Natural killer cell (primary cell): ENCODE measurements at regions not wholly inside any gene's neighbourhood (a gene's known extent, or its start where the extent isn't known, plus 50 kb on each side); places are given as distances from the start of the nearest gene placed in this dataset.
"Not testable (repeated sequence)": the region's sequence is repeated elsewhere in the genome, so short reads cannot be mapped to it uniquely, and the experiment has no call there.

Source experiments
- ATAC-seq, 3 donors: fragments of 150-1000 bp in 2 of 3; fragments of 200-7000 bp in 1 of 3; cut with Tn5 transposase; 1 replicate in 1 of 3; 2 replicates in 2 of 3; pipeline ENCODE4 v1.10.0; 2021; ENCODE audit warnings: mild to moderate bottlenecking in 2 of 3, moderate library complexity in 2 of 3
- DNase-seq, 2 donors: peaks; one replicate each; pipeline versions ENCODE4 v3.0.0 to v3.0.0-alpha.2; 2013 to 2021; ENCODE audit warnings: mixed read lengths in 1 of 2
- H3K27ac ChIP-seq: one replicate; pipeline ENCODE4 v1.5.1; 2013; ENCODE audit warnings: mild to moderate bottlenecking, low read length
- H3K27me3 ChIP-seq: one replicate; pipeline ENCODE4 v1.6.1; 2013; ENCODE audit warnings: low read length; ENCODE audit not compliant: control insufficient read depth, insufficient read depth
- H3K36me3 ChIP-seq: one replicate; pipeline ENCODE4 v1.6.1; 2013; ENCODE audit warnings: low read length; ENCODE audit not compliant: control insufficient read depth, insufficient read depth
- H3K4me1 ChIP-seq: one replicate; pipeline ENCODE4 v1.6.1; 2013; ENCODE audit warnings: low read length; ENCODE audit not compliant: control insufficient read depth, insufficient read depth
- H3K4me3 ChIP-seq: one replicate; pipeline ENCODE4 v1.5.1; 2013; ENCODE audit warnings: low read length
- H3K9me3 ChIP-seq: one replicate; pipeline ENCODE4 v1.6.1; 2013; ENCODE audit warnings: low read length; ENCODE audit not compliant: control insufficient read depth, insufficient read depth
- H3K27ac Mint-ChIP-seq, 2 donors: one replicate each; pipeline ENCODE4 v1.8.0; 2022; ENCODE audit warnings: mild to moderate bottlenecking in 2 of 2, mixed read lengths in 2 of 2, moderate library complexity in 1 of 2
- H3K27me3 Mint-ChIP-seq, 2 donors: one replicate each; pipeline ENCODE4 v1.8.0; 2022; ENCODE audit warnings: low read depth in 2 of 2, mixed read lengths in 2 of 2
- H3K36me3 Mint-ChIP-seq: one replicate; pipeline ENCODE4 v1.8.0; 2022; ENCODE audit warnings: mixed read lengths
- H3K4me1 Mint-ChIP-seq, 2 donors: one replicate each; pipeline ENCODE4 v1.8.0; 2022; ENCODE audit warnings: mixed read lengths in 2 of 2
- H3K4me3 Mint-ChIP-seq: one replicate; pipeline ENCODE4 v1.8.0; 2022; ENCODE audit warnings: mild to moderate bottlenecking, moderate library complexity, mixed read lengths
- H3K9me3 Mint-ChIP-seq, 2 donors: one replicate each; pipeline ENCODE4 v1.8.0; 2022; ENCODE audit warnings: mixed read lengths in 2 of 2
- CTCF ChIP-seq: fragments of 200-600 bp; IDR thresholded peaks from one replicate; pipeline ENCODE4 v1.8.0; 2022; ENCODE audit warnings: antibody characterized with exemption
- WGBS: methylation state at CpG from one replicate; pipeline ENCODE4 v1.1.7; 2013; ENCODE audit warnings: missing lambda C conversion rate; ENCODE audit not compliant: insufficient coverage; 5-methylcytosine and 5-hydroxymethylcytosine counted together
- intact Hi-C: fragments of 100-400 bp; cut with micrococcal nuclease; formaldehyde crosslinking; loops from one replicate; pipeline ENCODE4 v1.14.2; 2022

GRCh38 chr6:80433010-80433672 lies 326.7 kb downstream of the BCKDHB start:
- peaks cover 16% of the 10 kb centered on the region for H3K36me3 Mint-ChIP-seq
- no peaks in the 10 kb centered on the region for H3K27me3 ChIP-seq
- no peak overlapping the region for H3K4me3 Mint-ChIP-seq
- H3K9me3 ChIP-seq, result no peaks in the 10 kb centered on the region
- intact Hi-C loops, result no loop called here
- WGBS, result 88% methylated on average over 10 of the region's 10 CpGs
- peaks cover 7 to 15% of the 10 kb centered on the region in 2 donors for H3K9me3 Mint-ChIP-seq
- no peak overlapping the region for H3K4me3 ChIP-seq
- TF ChIP-seq CTCF, result no peak
- no peak overlapping the region for H3K27ac Mint-ChIP-seq
- no peak for ATAC-seq
- no peaks in the 10 kb centered on the region for H3K4me1 ChIP-seq
- peaks cover 22 to 26% of the 10 kb centered on the region in 2 donors for H3K4me1 Mint-ChIP-seq
- DNase-seq, result no peak
- H3K36me3 ChIP-seq, result no peaks in the 10 kb centered on the region
- no peaks in the 10 kb centered on the region for H3K27me3 Mint-ChIP-seq
- H3K27ac ChIP-seq, result no peak overlapping the region

GRCh38 chr6:80425089-80425823 lies 318.8 kb downstream of the BCKDHB start:
- Histone ChIP-seq H3K27ac (peak overlapping the region; percentile 42), H3K27me3 (no peaks in the 10 kb centered on the region), H3K36me3 (no peaks in the 10 kb centered on the region), H3K9me3 (peaks cover 19% of the 10 kb centered on the region), H3K4me3 (no peak overlapping the region), H3K4me1 (no peaks in the 10 kb centered on the region)
- Mint-ChIP-seq H3K4me1 (peaks cover 12 to 21% of the 10 kb centered on the region in 2 donors), H3K27me3 (no peaks in the 10 kb centered on the region), H3K27ac (peak overlapping the region; percentile 25 to 81), H3K4me3 (peak overlapping the region; percentile 45), H3K36me3 (peaks cover 29% of the 10 kb centered on the region), H3K9me3 (peaks cover 6 to 28% of the 10 kb centered on the region in 2 donors)
- WGBS, result 67% methylated on average over 1 of the region's 2 CpGs
- DNase-seq (no peak), ATAC-seq (peak in 2 of 3 donors; percentile 45 to 78)
- no peak for TF ChIP-seq CTCF
- intact Hi-C loops, result no loop called here

GRCh38 chr6:80411486-80411885 lies 305.0 kb downstream of the BCKDHB start:
- DNase-seq (no peak), ATAC-seq (no peak)
- Histone ChIP-seq H3K36me3 (no peaks in the 10 kb centered on the region), H3K4me3 (no peak overlapping the region), H3K27ac (no peak overlapping the region), H3K4me1 (no peaks in the 10 kb centered on the region), H3K27me3 (no peaks in the 10 kb centered on the region), H3K9me3 (peaks cover 9% of the 10 kb centered on the region)
- Mint-ChIP-seq H3K4me3 (no peak overlapping the region), H3K27ac (no peak overlapping the region), H3K4me1 (peaks cover 3 to 10% of the 10 kb centered on the region in 2 donors), H3K27me3 (no peaks in the 10 kb centered on the region), H3K9me3 (peaks cover 15 to 32% of the 10 kb centered on the region in 2 donors), H3K36me3 (peaks cover 22% of the 10 kb centered on the region)
- intact Hi-C loops, result no loop called here
- WGBS, result 95% methylated on average over 8 of the region's 8 CpGs
- TF ChIP-seq CTCF, result no peak

GRCh38 chr6:80407976-80408375 lies 301.5 kb downstream of the BCKDHB start:
- not testable (repeated sequence) for ATAC-seq

More at GRCh38 chr6:80407976-80408375, 301.5 kb downstream of the BCKDHB start:
- H3K36me3 ChIP-seq, intact Hi-C loops, H3K9me3 ChIP-seq, H3K4me3 Mint-ChIP-seq, H3K27me3 Mint-ChIP-seq, H3K4me3 ChIP-seq, H3K27me3 ChIP-seq, DNase-seq, H3K27ac Mint-ChIP-seq, H3K36me3 Mint-ChIP-seq, H3K4me1 ChIP-seq, H3K27ac ChIP-seq: not testable (repeated sequence)
- peaks cover 9 to 27% of the 10 kb centered on the region in 2 donors for H3K4me1 Mint-ChIP-seq
- peaks cover 13 to 19% of the 10 kb centered on the region in 2 donors for H3K9me3 Mint-ChIP-seq
- WGBS, result 95% methylated on average over 2 of the region's 2 CpGs
